Stomach (tissue), 4 donors: ENCODE measurements at regions not wholly inside any gene's neighbourhood (a gene's known extent, or its start where the extent isn't known, plus 50 kb on each side); places are given as distances from the start of the nearest gene placed in this dataset.

ENCODE experiments used
- CTCF ChIP-seq, 7 experiments: fragments of 450-650 bp in 4 of 7; fragments of 200-600 bp in 3 of 7; sonication (generic) in 3 of 7; IDR thresholded peaks; one replicate each; pipeline ENCODE4 v1.5.1; 2016 to 2019; ENCODE audit warnings: antibody characterized with exemption in 7 of 7, control low read depth in 2 of 7, mild to moderate bottlenecking in 1 of 7
- POLR2A ChIP-seq, 4 donors: fragments of 450-650 bp; IDR thresholded peaks; one replicate each; pipeline ENCODE4 v1.6.1; 2016; ENCODE audit warnings: antibody characterized with exemption in 4 of 4, control low read depth in 2 of 4, mild to moderate bottlenecking in 1 of 4, moderate library complexity in 1 of 4
- POLR2AphosphoS5 ChIP-seq, 3 donors: sonication (generic); formaldehyde crosslinking; IDR thresholded peaks; one replicate each; pipeline ENCODE4 v1.6.1; 2016; ENCODE audit warnings: antibody characterized with exemption in 3 of 3

GRCh38 chr2:42918041-42918440 lies 125.7 kb upstream of the HAAO start:
- TF ChIP-seq CTCF (IDR thresholded peaks at IDR 0.05): no peak
- TF ChIP-seq POLR2A (IDR thresholded peaks at IDR 0.05): no peak
- no peak for TF ChIP-seq POLR2AphosphoS5 (IDR thresholded peaks at IDR 0.05)
